NB4 (cell line): ENCODE measurements at regions not wholly inside any gene's neighbourhood (a gene's known extent, or its start where the extent isn't known, plus 50 kb on each side); places are given as distances from the start of the nearest gene placed in this dataset.

ENCODE experiments used
- MYC ChIP-seq: IDR thresholded peaks from 2 replicates; pipeline ENCODE4 v1.6.1; 2011; ENCODE audit warnings: low read depth, low read length
- POLR2A ChIP-seq: IDR thresholded peaks from 2 replicates; pipeline ENCODE4 v1.6.1; 2011; ENCODE audit warnings: mild to moderate bottlenecking; ENCODE audit not compliant: insufficient read length; ENCODE audit errors: extremely low read depth
- TF ChIP-seq, protein P1 (sequence below): IDR thresholded peaks from one replicate; pipeline ENCODE4 v1.5.1; 2012; ENCODE audit warnings: low read depth, low read length

DNA sequence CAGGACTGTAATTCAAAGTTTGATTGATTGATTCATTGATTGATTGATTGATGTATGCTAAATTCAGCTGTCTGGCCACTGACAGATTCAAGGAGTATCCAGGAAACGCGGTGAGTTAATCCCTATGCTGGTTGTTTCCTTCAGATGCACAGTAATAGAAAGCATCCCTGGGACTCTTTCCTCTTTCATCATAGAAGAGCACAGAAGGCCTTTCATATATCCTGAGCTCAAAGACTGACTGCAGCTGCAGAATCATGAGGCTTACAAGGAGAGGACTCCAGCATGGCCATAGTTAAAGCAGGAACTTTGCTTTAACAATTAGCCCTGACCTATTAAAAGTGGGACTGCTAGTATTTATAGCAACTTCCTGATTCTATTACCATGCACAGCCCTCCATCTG lies 187.7 kb upstream of the TMTC1 start:
- no peak for TF ChIP-seq POLR2A
- TF ChIP-seq, protein P1, sequence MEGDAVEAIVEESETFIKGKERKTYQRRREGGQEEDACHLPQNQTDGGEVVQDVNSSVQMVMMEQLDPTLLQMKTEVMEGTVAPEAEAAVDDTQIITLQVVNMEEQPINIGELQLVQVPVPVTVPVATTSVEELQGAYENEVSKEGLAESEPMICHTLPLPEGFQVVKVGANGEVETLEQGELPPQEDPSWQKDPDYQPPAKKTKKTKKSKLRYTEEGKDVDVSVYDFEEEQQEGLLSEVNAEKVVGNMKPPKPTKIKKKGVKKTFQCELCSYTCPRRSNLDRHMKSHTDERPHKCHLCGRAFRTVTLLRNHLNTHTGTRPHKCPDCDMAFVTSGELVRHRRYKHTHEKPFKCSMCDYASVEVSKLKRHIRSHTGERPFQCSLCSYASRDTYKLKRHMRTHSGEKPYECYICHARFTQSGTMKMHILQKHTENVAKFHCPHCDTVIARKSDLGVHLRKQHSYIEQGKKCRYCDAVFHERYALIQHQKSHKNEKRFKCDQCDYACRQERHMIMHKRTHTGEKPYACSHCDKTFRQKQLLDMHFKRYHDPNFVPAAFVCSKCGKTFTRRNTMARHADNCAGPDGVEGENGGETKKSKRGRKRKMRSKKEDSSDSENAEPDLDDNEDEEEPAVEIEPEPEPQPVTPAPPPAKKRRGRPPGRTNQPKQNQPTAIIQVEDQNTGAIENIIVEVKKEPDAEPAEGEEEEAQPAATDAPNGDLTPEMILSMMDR: no peak
- TF ChIP-seq MYC: no peak
